ENCODE measurements at regions not wholly inside any gene's neighbourhood (a gene's known extent, or its start where the extent isn't known, plus 50 kb on each side); places are given as distances from the start of the nearest gene placed in this dataset.
"Not testable (repeated sequence)": the region's sequence is repeated elsewhere in the genome, so short reads cannot be mapped to it uniquely, and the experiment has no call there.

- H3K4me3 ChIP-seq (ENCODE audit: low read length in 2 of 2): no peak overlapping the region
- no peaks in the 10 kb centered on the region for H3K4me1 ChIP-seq (ENCODE audit: control insufficient read depth in 2 of 2, insufficient read depth in 2 of 2, low read length in 2 of 2)
- H3K9me3 ChIP-seq (ENCODE audit: control insufficient read depth in 2 of 2, insufficient read depth in 1 of 2, low read length in 1 of 2): no peaks in the 10 kb centered on the region
- no peaks in the 10 kb centered on the region for H3K36me3 ChIP-seq (ENCODE audit: control insufficient read depth in 2 of 2, insufficient read depth in 2 of 2, low read length in 1 of 2)
- WGBS: 92% methylated on average over 4 of the region's 4 CpGs
- DNase-seq (ENCODE audit: low read depth in 6 of 9, low spot score in 9 of 9): no peak
- H3K27ac ChIP-seq (ENCODE audit: low read depth in 1 of 2, low read length in 1 of 2): no peak overlapping the region
- no peaks in the 10 kb centered on the region for H3K27me3 ChIP-seq (ENCODE audit: control insufficient read depth in 2 of 2, insufficient read depth in 1 of 2, low read length in 1 of 2)
Observed at GRCh38 chr18:34942276-34942675, 98.9 kb upstream of the MAPRE2 start.

GRCh38 chr18:34942975-34943374, 98.2 kb upstream of the MAPRE2 start:
- H3K27ac ChIP-seq (ENCODE audit: low read depth in 1 of 2, low read length in 1 of 2): no peak overlapping the region
- no peaks in the 10 kb centered on the region for H3K4me1 ChIP-seq (ENCODE audit: control insufficient read depth in 2 of 2, insufficient read depth in 2 of 2, low read length in 2 of 2)
- H3K9me3 ChIP-seq (ENCODE audit: control insufficient read depth in 2 of 2, insufficient read depth in 1 of 2, low read length in 1 of 2): no peaks in the 10 kb centered on the region
- DNase-seq (ENCODE audit: low read depth in 6 of 9, low spot score in 9 of 9): no peak
- H3K36me3 ChIP-seq (ENCODE audit: control insufficient read depth in 2 of 2, insufficient read depth in 2 of 2, low read length in 1 of 2): no peaks in the 10 kb centered on the region
- H3K4me3 ChIP-seq (ENCODE audit: low read length in 2 of 2): no peak overlapping the region
- no peaks in the 10 kb centered on the region for H3K27me3 ChIP-seq (ENCODE audit: control insufficient read depth in 2 of 2, insufficient read depth in 1 of 2, low read length in 1 of 2)
- WGBS: 97% methylated on average over 7 of the region's 7 CpGs

GRCh38 chr18:34943587-34943986, 97.6 kb upstream of the MAPRE2 start:
- no peak for DNase-seq (ENCODE audit: low read depth in 6 of 9, low spot score in 9 of 9)
- no peaks in the 10 kb centered on the region for H3K36me3 ChIP-seq (ENCODE audit: control insufficient read depth in 2 of 2, insufficient read depth in 2 of 2, low read length in 1 of 2)
- H3K27ac ChIP-seq (ENCODE audit: low read depth in 1 of 2, low read length in 1 of 2): no peak overlapping the region
- H3K9me3 ChIP-seq (ENCODE audit: control insufficient read depth in 2 of 2, insufficient read depth in 1 of 2, low read length in 1 of 2): no peaks in the 10 kb centered on the region
- no peaks in the 10 kb centered on the region for H3K4me1 ChIP-seq (ENCODE audit: control insufficient read depth in 2 of 2, insufficient read depth in 2 of 2, low read length in 2 of 2)
- H3K27me3 ChIP-seq (ENCODE audit: control insufficient read depth in 2 of 2, insufficient read depth in 1 of 2, low read length in 1 of 2): no peaks in the 10 kb centered on the region
- no peak overlapping the region for H3K4me3 ChIP-seq (ENCODE audit: low read length in 2 of 2)
- WGBS: 92% methylated on average over 2 of the region's 2 CpGs

GRCh38 chr18:34947711-34948125, 93.5 kb upstream of the MAPRE2 start:
- no peak overlapping the region for H3K4me3 ChIP-seq (ENCODE audit: low read length in 2 of 2)
- H3K27me3 ChIP-seq (ENCODE audit: control insufficient read depth in 2 of 2, insufficient read depth in 1 of 2, low read length in 1 of 2): no peaks in the 10 kb centered on the region
- H3K27ac ChIP-seq (ENCODE audit: low read depth in 1 of 2, low read length in 1 of 2): no peak overlapping the region
- DNase-seq (ENCODE audit: low read depth in 6 of 9, low spot score in 9 of 9): no peak
- no peaks in the 10 kb centered on the region for H3K4me1 ChIP-seq (ENCODE audit: control insufficient read depth in 2 of 2, insufficient read depth in 2 of 2, low read length in 2 of 2)
- H3K36me3 ChIP-seq (ENCODE audit: control insufficient read depth in 2 of 2, insufficient read depth in 2 of 2, low read length in 1 of 2): no peaks in the 10 kb centered on the region
- WGBS: 98% methylated on average over 2 of the region's 2 CpGs
- no peaks in the 10 kb centered on the region for H3K9me3 ChIP-seq (ENCODE audit: control insufficient read depth in 2 of 2, insufficient read depth in 1 of 2, low read length in 1 of 2)

GRCh38 chr18:34951625-34952379, 89.4 kb upstream of the MAPRE2 start:
- 96% methylated on average over 6 of the region's 6 CpGs for WGBS
- H3K4me3 ChIP-seq (ENCODE audit: low read length in 2 of 2): no peak overlapping the region
- H3K36me3 ChIP-seq (ENCODE audit: control insufficient read depth in 2 of 2, insufficient read depth in 2 of 2, low read length in 1 of 2): no peaks in the 10 kb centered on the region
- no peak for DNase-seq (ENCODE audit: low read depth in 6 of 9, low spot score in 9 of 9)
- H3K9me3 ChIP-seq (ENCODE audit: control insufficient read depth in 2 of 2, insufficient read depth in 1 of 2, low read length in 1 of 2): no peaks in the 10 kb centered on the region
- no peak overlapping the region for H3K27ac ChIP-seq (ENCODE audit: low read depth in 1 of 2, low read length in 1 of 2)
- H3K4me1 ChIP-seq (ENCODE audit: control insufficient read depth in 2 of 2, insufficient read depth in 2 of 2, low read length in 2 of 2): no peaks in the 10 kb centered on the region
- H3K27me3 ChIP-seq (ENCODE audit: control insufficient read depth in 2 of 2, insufficient read depth in 1 of 2, low read length in 1 of 2): no peaks in the 10 kb centered on the region

GRCh38 chr18:34953212-34953611, 88.0 kb upstream of the MAPRE2 start:
- no peak for DNase-seq (ENCODE audit: low read depth in 6 of 9, low spot score in 9 of 9)
- Histone ChIP-seq H3K4me3 (ENCODE audit: low read length in 2 of 2) (no peak overlapping the region), H3K27ac (ENCODE audit: low read depth in 1 of 2, low read length in 1 of 2) (no peak overlapping the region), H3K27me3 (ENCODE audit: control insufficient read depth in 2 of 2, insufficient read depth in 1 of 2, low read length in 1 of 2) (no peaks in the 10 kb centered on the region), H3K36me3 (ENCODE audit: control insufficient read depth in 2 of 2, insufficient read depth in 2 of 2, low read length in 1 of 2) (no peaks in the 10 kb centered on the region), H3K4me1 (ENCODE audit: control insufficient read depth in 2 of 2, insufficient read depth in 2 of 2, low read length in 2 of 2) (no peaks in the 10 kb centered on the region), H3K9me3 (ENCODE audit: control insufficient read depth in 2 of 2, insufficient read depth in 1 of 2, low read length in 1 of 2) (no peaks in the 10 kb centered on the region)
- 94% methylated on average over 2 of the region's 2 CpGs for WGBS

- not testable (repeated sequence) for H3K4me1 ChIP-seq (ENCODE audit: control insufficient read depth in 2 of 2, insufficient read depth in 2 of 2, low read length in 2 of 2); H3K36me3 ChIP-seq (ENCODE audit: control insufficient read depth in 2 of 2, insufficient read depth in 2 of 2, low read length in 1 of 2); H3K4me3 ChIP-seq (ENCODE audit: low read length in 2 of 2); H3K9me3 ChIP-seq (ENCODE audit: control insufficient read depth in 2 of 2, insufficient read depth in 1 of 2, low read length in 1 of 2); DNase-seq (ENCODE audit: low read depth in 6 of 9, low spot score in 9 of 9); H3K27ac ChIP-seq (ENCODE audit: low read depth in 1 of 2, low read length in 1 of 2); H3K27me3 ChIP-seq (ENCODE audit: control insufficient read depth in 2 of 2, insufficient read depth in 1 of 2, low read length in 1 of 2)
Observed at GRCh38 chr18:34955494-34955893, 85.7 kb upstream of the MAPRE2 start.

- DNase-seq (ENCODE audit: low read depth in 6 of 9, low spot score in 9 of 9): no peak
- no peaks in the 10 kb centered on the region for H3K4me1 ChIP-seq (ENCODE audit: control insufficient read depth in 2 of 2, insufficient read depth in 2 of 2, low read length in 2 of 2)
- no peaks in the 10 kb centered on the region for H3K27me3 ChIP-seq (ENCODE audit: control insufficient read depth in 2 of 2, insufficient read depth in 1 of 2, low read length in 1 of 2)
- H3K36me3 ChIP-seq (ENCODE audit: control insufficient read depth in 2 of 2, insufficient read depth in 2 of 2, low read length in 1 of 2): no peaks in the 10 kb centered on the region
- no peaks in the 10 kb centered on the region for H3K9me3 ChIP-seq (ENCODE audit: control insufficient read depth in 2 of 2, insufficient read depth in 1 of 2, low read length in 1 of 2)
- no peak overlapping the region for H3K4me3 ChIP-seq (ENCODE audit: low read length in 2 of 2)
- no peak overlapping the region for H3K27ac ChIP-seq (ENCODE audit: low read depth in 1 of 2, low read length in 1 of 2)
Observed at GRCh38 chr18:34956663-34957062, 84.5 kb upstream of the MAPRE2 start.

GRCh38 chr18:34957119-34957863, 83.9 kb upstream of the MAPRE2 start:
- Histone ChIP-seq H3K27me3 (ENCODE audit: control insufficient read depth in 2 of 2, insufficient read depth in 1 of 2, low read length in 1 of 2) (no peaks in the 10 kb centered on the region), H3K36me3 (ENCODE audit: control insufficient read depth in 2 of 2, insufficient read depth in 2 of 2, low read length in 1 of 2) (no peaks in the 10 kb centered on the region), H3K4me1 (ENCODE audit: control insufficient read depth in 2 of 2, insufficient read depth in 2 of 2, low read length in 2 of 2) (no peaks in the 10 kb centered on the region), H3K27ac (ENCODE audit: low read depth in 1 of 2, low read length in 1 of 2) (no peak overlapping the region), H3K9me3 (ENCODE audit: control insufficient read depth in 2 of 2, insufficient read depth in 1 of 2, low read length in 1 of 2) (no peaks in the 10 kb centered on the region), H3K4me3 (ENCODE audit: low read length in 2 of 2) (no peak overlapping the region)
- DNase-seq (ENCODE audit: low read depth in 6 of 9, low spot score in 9 of 9): no peak
- WGBS: 97% methylated on average over 3 of the region's 3 CpGs
